Uterus (tissue), 2 donors: ENCODE measurements at regions not wholly inside any gene's neighbourhood (a gene's known extent, or its start where the extent isn't known, plus 50 kb on each side); places are given as distances from the start of the nearest gene placed in this dataset.

Source experiments
- CTCF ChIP-seq, 4 experiments: fragments of 200-600 bp in 2 of 4; fragments of 450-650 bp in 2 of 4; sonication (generic) in 2 of 4; IDR thresholded peaks; one replicate each; pipeline ENCODE4 v1.5.1; 2016 to 2019; ENCODE audit warnings: antibody characterized with exemption in 4 of 4, mild to moderate bottlenecking in 2 of 4, moderate library complexity in 1 of 4
- POLR2A ChIP-seq, 2 donors: fragments of 450-650 bp; IDR thresholded peaks; one replicate each; pipeline ENCODE4 v1.6.1; 2016; ENCODE audit warnings: antibody characterized with exemption in 2 of 2, mild to moderate bottlenecking in 1 of 2, moderate library complexity in 1 of 2

DNA sequence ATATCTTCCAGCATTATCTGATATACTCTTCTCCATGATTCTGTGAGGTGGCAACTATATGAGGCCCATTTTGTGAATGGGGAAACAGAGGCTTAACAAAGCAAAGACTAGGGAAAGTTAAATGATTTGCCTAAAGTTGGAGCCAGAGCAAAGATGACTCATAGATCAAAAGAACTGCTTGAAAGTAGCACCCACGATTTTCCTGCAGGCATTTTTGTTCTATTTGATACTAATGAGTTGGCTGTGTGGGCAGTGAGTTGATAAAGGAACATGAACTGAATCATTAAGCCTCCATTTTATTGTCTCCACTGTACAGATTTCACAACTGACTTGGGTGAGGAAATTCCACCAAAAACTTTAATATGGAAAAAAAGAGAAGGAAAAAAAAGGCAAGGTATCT is 138.9 kb upstream of the IGFBP7 start:
- no peak for TF ChIP-seq CTCF (IDR thresholded peaks at IDR 0.05)
- no peak for TF ChIP-seq POLR2A (IDR thresholded peaks at IDR 0.05)
